Thymus (tissue), 11 donors: ENCODE measurements at regions not wholly inside any gene's neighbourhood (a gene's known extent, or its start where the extent isn't known, plus 50 kb on each side); places are given as distances from the start of the nearest gene placed in this dataset.

Source experiments
- DNase-seq, 9 donors: peaks; one replicate each; pipeline ENCODE4 v3.0.0-alpha.2; 2013; ENCODE audit warnings: low spot score in 9 of 9, low read depth in 6 of 9, missing footprints in 1 of 9
- H3K27ac ChIP-seq, 2 donors: one replicate each; pipeline ENCODE4 v1.5.1; 2013; ENCODE audit warnings: control low read depth in 1 of 2, low read depth in 1 of 2, low read length in 1 of 2, mild to moderate bottlenecking in 1 of 2, moderate library complexity in 1 of 2
- H3K27me3 ChIP-seq, 2 donors: one replicate each; pipeline ENCODE4 v1.5.1; 2013; ENCODE audit warnings: low read length in 1 of 2; ENCODE audit not compliant: control insufficient read depth in 2 of 2, insufficient read depth in 1 of 2
- H3K36me3 ChIP-seq, 2 donors: one replicate each; pipeline ENCODE4 v1.5.1; 2013; ENCODE audit warnings: low read length in 1 of 2, mild to moderate bottlenecking in 1 of 2, moderate library complexity in 1 of 2; ENCODE audit not compliant: control insufficient read depth in 2 of 2, insufficient read depth in 2 of 2
- H3K4me1 ChIP-seq, 2 donors: one replicate each; pipeline ENCODE4 v1.5.1; 2013; ENCODE audit warnings: low read length in 2 of 2; ENCODE audit not compliant: control insufficient read depth in 2 of 2, insufficient read depth in 2 of 2
- H3K4me3 ChIP-seq, 2 donors: one replicate each; pipeline ENCODE4 v1.5.1; 2013; ENCODE audit warnings: low read length in 2 of 2, control low read depth in 1 of 2, mild to moderate bottlenecking in 1 of 2
- H3K9me3 ChIP-seq, 2 donors: one replicate each; pipeline ENCODE4 v1.5.1; 2013; ENCODE audit warnings: low read length in 1 of 2, mild to moderate bottlenecking in 1 of 2; ENCODE audit not compliant: control insufficient read depth in 2 of 2, insufficient read depth in 1 of 2
- WGBS: extraction: QIAGEN DNeasy Blood & Tissue Kit; methylation state at CpG from one replicate; pipeline ENCODE4 v1.1.7; 2013; 5-methylcytosine and 5-hydroxymethylcytosine counted together
- donor health status: healthy.

DNA sequence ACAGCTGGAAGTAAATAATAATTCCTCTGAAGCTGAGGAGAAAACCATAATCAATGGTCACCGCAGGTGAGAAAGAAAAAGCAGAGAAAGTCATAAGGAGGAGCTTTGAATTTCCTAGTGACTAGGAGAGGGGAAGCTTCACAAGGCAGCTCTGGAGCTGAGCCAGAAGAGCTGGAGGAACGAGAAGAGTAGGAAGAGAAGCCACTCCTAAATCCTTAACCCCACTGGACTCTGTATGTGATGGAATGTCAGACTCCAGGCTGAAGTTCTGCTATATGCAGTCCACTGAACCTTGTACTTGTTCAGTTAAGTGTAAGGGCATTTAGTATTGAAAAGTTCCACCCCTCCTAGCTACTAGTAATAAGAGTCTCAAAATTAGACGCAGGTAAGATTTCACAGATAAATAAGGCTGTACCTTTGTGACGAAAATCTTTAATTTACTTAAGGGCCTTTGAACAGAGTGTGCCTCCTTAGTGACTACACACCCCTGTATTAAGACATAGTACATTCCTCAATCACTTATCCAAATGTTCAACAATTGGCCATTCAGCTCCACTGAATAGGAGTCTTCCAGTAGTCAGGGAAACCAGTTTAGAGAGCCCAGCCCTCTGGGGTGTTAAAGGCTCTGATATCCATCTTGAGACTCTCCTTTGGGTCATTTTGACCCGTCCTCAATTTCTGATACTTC lies 71.4 kb upstream of the UFL1 start:
- no peak for DNase-seq
- Histone ChIP-seq H3K36me3 (no peaks in the 10 kb centered on the region), H3K4me1 (no peaks in the 10 kb centered on the region), H3K9me3 (no peaks in the 10 kb centered on the region), H3K27me3 (no peaks in the 10 kb centered on the region), H3K27ac (no peak overlapping the region), H3K4me3 (no peak overlapping the region)
- WGBS: 72% methylated on average over 5 of the region's 5 CpGs

DNA sequence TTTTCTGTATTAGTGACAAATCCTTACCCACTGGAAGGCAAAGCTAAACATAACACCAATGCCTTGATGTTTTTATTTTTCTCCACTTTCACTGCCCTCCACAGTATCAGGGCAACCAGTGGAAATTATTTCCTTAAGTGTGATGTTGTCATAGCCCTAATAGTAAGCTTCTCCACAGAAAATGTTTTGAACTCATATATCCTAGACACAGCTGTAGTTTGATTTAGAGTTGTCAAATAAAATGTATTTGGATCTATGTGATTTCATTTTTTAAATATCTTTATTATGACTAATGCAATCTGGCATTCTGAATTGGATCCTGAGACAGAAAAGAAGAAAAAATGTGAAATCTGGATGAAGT lies 70.9 kb upstream of the UFL1 start:
- DNase-seq: no peak
- no peak overlapping the region for H3K4me3 ChIP-seq
- H3K27ac ChIP-seq: no peak overlapping the region
- no peaks in the 10 kb centered on the region for H3K27me3 ChIP-seq
- no peaks in the 10 kb centered on the region for H3K9me3 ChIP-seq
- H3K4me1 ChIP-seq: no peaks in the 10 kb centered on the region
- H3K36me3 ChIP-seq: no peaks in the 10 kb centered on the region

DNA sequence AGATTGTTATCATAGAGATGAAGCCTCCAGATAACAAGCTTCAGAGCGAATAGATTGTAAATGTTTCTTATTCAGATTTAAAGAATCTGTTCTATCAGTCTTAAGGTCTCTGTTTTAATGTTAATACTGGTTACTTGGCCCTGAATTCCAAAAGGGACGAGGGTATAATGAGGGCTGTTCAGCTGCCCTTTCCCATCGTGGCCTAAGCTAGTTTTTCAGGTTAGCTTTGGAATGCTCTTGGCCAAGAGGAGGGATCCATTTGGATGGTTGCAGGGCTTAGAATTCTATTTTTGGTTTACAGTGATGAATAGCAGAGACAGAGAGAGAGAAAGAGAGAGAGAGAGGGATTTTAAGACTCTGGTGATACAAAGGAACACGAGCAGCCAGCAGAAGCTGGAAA lies 62.8 kb upstream of the UFL1 start:
- H3K4me3 ChIP-seq: no peak overlapping the region
- no peaks in the 10 kb centered on the region for H3K36me3 ChIP-seq
- 78% methylated on average over 4 of the region's 4 CpGs for WGBS
- H3K27ac ChIP-seq: no peak overlapping the region
- DNase-seq: no peak
- H3K4me1 ChIP-seq: no peaks in the 10 kb centered on the region
- no peaks in the 10 kb centered on the region for H3K27me3 ChIP-seq
- H3K9me3 ChIP-seq: no peaks in the 10 kb centered on the region

DNA sequence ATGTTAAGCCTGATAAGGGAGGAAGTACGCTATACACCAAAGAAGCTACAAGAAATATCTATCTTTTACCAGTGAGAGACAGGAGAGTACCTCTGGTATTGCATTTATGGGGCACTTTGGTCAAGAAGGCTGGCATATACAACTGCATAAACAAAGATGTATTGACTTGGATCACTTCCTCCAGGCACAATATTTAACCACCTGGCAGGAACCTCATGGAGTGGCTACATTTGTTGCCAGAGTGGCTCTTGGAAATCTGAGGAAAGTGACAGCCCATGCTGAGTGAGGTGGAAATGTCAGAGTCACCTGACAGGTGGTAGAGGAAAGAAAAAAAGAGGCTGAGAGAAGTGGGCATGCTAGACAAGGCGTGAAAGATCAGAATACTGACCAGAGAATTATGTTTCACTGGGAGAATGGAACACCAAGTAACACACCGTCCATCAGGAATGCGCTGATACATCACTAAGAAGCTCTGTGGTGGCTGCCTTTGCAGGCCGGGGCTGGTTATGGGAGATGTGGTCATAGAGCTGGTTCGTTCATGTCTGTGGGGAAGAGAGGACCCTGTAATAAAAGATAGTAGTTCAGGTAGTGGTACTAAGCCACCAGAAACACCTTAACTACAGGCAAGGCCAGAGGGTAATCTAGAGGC lies 61.4 kb upstream of the UFL1 start:
- WGBS: 85% methylated on average over 6 of the region's 6 CpGs
- Histone ChIP-seq H3K4me1 (no peaks in the 10 kb centered on the region), H3K27ac (no peak overlapping the region), H3K36me3 (no peaks in the 10 kb centered on the region), H3K9me3 (no peaks in the 10 kb centered on the region), H3K27me3 (no peaks in the 10 kb centered on the region), H3K4me3 (no peak overlapping the region)
- no peak for DNase-seq

DNA sequence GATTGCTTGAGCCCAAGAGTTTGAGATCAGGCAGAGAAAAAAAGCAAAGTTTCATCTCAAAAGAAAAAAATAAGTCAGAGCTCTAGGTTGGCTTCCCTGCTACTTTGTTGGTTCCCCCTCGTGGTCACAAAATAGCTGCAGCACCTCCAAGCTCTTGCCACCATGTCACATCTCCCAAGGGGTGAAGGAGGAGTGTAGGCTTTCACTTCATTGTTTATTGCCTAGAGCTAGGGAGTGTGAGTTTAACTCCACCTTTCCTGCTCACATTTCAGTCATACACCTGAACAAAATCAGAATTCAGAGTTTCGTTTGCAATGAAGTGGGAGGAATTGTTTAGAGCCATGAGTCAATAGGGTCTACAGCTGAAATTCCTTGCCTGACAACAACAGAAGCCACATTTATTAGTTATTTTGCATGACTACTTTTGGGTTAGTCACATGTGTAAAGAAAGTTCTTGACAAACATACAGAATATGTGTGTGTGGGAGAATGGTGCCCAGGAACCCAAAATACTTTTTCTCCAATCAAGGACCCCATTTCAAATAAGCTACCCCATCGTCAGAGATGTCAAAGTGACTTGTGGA lies 56.2 kb upstream of the UFL1 start:
- Histone ChIP-seq H3K27ac (no peak overlapping the region), H3K4me3 (no peak overlapping the region), H3K4me1 (no peaks in the 10 kb centered on the region), H3K36me3 (no peaks in the 10 kb centered on the region), H3K27me3 (no peaks in the 10 kb centered on the region), H3K9me3 (no peaks in the 10 kb centered on the region)
- WGBS: 82% methylated on average over 3 of the region's 3 CpGs
- DNase-seq: no peak

DNA sequence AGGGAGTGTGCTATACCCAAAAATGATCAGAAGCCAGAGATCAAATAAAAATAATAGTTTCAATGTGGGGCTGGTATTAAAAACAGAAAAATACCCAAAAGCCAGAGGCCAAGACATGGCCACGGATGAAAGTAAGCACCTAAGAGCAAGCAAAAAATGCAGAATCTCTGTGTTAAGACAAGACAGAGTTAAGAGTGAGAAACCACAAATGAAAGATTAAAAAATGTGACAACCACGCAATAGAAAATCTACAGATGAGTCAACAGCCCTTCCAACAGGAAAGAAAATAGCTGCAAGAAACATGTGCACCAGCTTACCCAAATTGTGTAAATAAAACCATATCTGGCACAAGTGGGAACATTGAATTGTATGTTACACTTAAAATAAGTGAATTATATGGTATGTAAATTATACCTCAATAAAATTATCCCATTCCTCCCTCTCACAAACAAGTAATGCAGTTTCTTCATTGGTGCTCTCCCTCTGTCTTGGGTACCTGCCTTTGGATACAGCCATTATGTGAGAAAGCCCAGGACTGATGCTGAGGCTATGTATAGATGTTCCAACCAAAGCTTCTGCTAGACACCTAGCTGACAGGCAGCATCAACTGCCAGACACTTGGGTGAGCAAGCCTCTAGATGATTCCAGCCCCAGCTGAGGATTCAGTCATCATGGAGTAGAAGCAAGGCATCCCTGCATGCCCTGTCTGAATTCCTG lies 55.3 kb upstream of the UFL1 start:
- DNase-seq: no peak
- Histone ChIP-seq H3K27ac (no peak overlapping the region), H3K36me3 (no peaks in the 10 kb centered on the region), H3K4me1 (no peaks in the 10 kb centered on the region), H3K4me3 (no peak overlapping the region), H3K9me3 (no peaks in the 10 kb centered on the region), H3K27me3 (no peaks in the 10 kb centered on the region)
- 82% methylated on average over 2 of the region's 2 CpGs for WGBS

DNA sequence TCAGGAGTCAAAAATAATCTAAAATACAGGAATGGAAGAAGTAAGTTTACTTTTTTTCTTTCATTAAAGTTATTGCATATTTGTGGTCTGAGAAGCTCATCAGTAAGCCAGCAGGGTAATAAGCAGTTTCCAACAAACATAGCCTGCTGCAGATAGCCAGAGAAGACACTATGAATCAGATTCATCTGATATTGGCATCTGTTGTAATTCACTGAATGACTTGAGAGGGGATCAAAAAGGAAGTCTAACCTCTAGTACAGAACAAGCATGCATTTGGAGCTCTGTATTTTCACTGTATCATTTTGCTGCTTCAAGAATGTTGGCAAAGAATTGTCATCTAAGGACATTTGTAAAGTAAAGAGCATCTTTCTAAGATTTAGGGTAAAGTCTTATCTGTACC lies 53.8 kb upstream of the UFL1 start:
- no peak overlapping the region for H3K27ac ChIP-seq
- no peaks in the 10 kb centered on the region for H3K9me3 ChIP-seq
- DNase-seq: no peak
- H3K27me3 ChIP-seq: no peaks in the 10 kb centered on the region
- no peak overlapping the region for H3K4me3 ChIP-seq
- H3K36me3 ChIP-seq: no peaks in the 10 kb centered on the region
- H3K4me1 ChIP-seq: no peaks in the 10 kb centered on the region

DNA sequence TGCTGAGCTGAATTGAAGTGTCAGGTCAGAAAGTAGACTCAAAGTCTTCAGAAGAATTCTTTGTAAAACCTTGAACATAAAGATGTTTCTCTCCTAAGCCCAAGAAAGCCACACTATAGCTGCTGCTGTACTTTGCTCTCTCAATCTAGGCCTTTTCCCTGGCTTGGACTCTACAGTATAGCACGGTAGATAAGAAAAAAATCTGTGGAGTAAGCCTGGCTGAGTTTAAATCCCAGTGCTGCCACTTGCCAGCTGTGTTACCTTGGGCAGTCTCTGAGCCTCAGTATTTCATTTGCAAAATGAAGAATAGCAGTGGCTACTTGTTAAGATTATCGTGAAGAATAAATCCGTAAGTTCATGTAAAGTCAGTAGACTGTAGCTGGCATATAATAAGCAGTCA lies 53.3 kb upstream of the UFL1 start:
- Histone ChIP-seq H3K9me3 (no peaks in the 10 kb centered on the region), H3K4me1 (no peaks in the 10 kb centered on the region), H3K27ac (no peak overlapping the region), H3K27me3 (no peaks in the 10 kb centered on the region), H3K36me3 (no peaks in the 10 kb centered on the region), H3K4me3 (no peak overlapping the region)
- WGBS: 94% methylated on average over 3 of the region's 3 CpGs
- DNase-seq: no peak

DNA sequence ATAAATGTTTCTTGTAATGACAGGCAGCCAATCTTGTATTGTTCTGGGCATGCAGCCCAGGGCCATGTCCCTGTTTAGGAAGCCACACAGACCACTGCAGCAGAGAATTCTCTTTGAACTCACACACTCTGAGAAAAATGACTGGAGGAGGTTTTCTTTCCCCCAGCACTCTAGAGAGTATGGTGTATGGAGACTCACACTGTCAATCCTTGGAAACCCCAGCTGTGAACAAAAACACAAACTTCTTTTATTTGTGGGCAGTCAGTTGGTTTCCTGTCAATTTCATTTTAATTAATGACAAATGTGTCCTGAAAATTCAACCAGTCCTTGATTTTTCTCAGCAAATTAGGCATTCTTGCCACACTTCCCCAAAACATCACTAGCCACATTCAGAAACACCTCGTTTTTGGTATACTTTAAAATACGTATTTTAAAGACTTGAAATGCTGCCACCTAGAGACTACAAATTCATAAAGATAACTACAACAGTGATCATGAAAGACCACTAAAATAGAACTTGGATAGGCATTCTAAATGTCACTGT lies 52.9 kb upstream of the UFL1 start:
- no peaks in the 10 kb centered on the region for H3K27me3 ChIP-seq
- no peaks in the 10 kb centered on the region for H3K36me3 ChIP-seq
- no peak overlapping the region for H3K4me3 ChIP-seq
- no peaks in the 10 kb centered on the region for H3K4me1 ChIP-seq
- no peak for DNase-seq
- no peaks in the 10 kb centered on the region for H3K9me3 ChIP-seq
- no peak overlapping the region for H3K27ac ChIP-seq
- 2% methylated on average over 2 of the region's 2 CpGs for WGBS
